H1 (cell line): ENCODE measurements at regions not wholly inside any gene's neighbourhood (a gene's known extent, or its start where the extent isn't known, plus 50 kb on each side); places are given as distances from the start of the nearest gene placed in this dataset.

ENCODE experiments used
- CBX8 ChIP-seq: fragments of 300-800, 300-1000 bp; sonication (generic); IDR thresholded peaks from 2 replicates; pipeline ENCODE4 v1.7.1; 2016; ENCODE audit warnings: low read depth, low read length, borderline replicate concordance
- RNF2 ChIP-seq: fragments of 200-900, 300-1000 bp; sonication (generic); IDR thresholded peaks from 2 replicates; pipeline ENCODE4 v1.7.1; 2016; ENCODE audit warnings: borderline replicate concordance, low read depth, mild to moderate bottlenecking, antibody characterized with exemption, low read length; ENCODE audit not compliant: poor library complexity, severe bottlenecking; ENCODE audit errors: missing control alignments
- RXRA ChIP-seq: IDR thresholded peaks from 2 replicates; pipeline ENCODE4 v1.6.1; 2011; ENCODE audit warnings: low read depth, mild to moderate bottlenecking, low read length, moderate library complexity; ENCODE audit not compliant: insufficient read depth
- SIX5 ChIP-seq: IDR thresholded peaks from 2 replicates; pipeline ENCODE4 v1.6.1; 2011; ENCODE audit warnings: mild to moderate bottlenecking, low read depth, low read length
- TAF7 ChIP-seq: optimal IDR thresholded peaks from 2 replicates; pipeline ENCODE3; 2011; ENCODE audit warnings: low read depth, mild to moderate bottlenecking, inconsistent platforms, low read length, moderate library complexity, borderline replicate concordance
- TBP ChIP-seq: IDR thresholded peaks from 2 replicates; pipeline ENCODE4 v1.6.1; 2011; ENCODE audit warnings: low read depth, low read length, improper control_type of control experiment
- YY1 ChIP-seq: IDR thresholded peaks from 2 replicates; pipeline ENCODE4 v1.6.1; 2011; ENCODE audit warnings: low read depth, mild to moderate bottlenecking, low read length

DNA sequence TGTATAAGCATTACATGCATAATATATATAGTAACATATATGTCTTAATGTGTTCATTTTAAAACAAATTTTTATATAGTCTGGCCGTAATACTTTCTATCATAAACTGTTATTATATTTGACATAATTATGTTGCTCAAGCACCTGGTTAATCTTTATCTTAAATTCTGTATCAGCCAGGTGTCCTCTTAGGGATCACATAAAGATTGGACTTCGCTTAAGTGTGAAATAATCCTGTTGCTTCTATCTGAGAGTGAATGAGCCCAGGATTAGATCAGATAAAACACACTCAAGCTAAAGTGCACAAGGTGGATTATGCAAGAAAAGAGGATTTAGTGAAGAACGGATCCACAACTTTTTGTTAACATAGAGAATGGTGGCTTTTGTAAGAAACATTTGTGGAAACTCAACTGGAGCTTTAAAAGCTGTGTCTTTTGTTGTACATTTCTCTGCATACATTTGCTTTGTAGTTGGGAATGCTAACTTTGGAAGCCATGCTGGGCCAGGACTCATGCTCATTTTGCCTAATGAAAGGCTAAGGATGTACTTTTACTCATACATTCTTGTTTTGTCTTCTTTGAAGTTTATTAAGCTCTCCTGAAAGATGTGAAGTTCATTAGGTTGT is 437.8 kb downstream of the ZIC1 start (continued):
- TF ChIP-seq RNF2 (no peak), CBX8 (no peak), RXRA (no peak), SIX5 (no peak), TAF7 (no peak), YY1 (no peak), TBP (no peak)
